Right renal cortex interstitium (tissue), 3 donors: ENCODE measurements at regions not wholly inside any gene's neighbourhood (a gene's known extent, or its start where the extent isn't known, plus 50 kb on each side); places are given as distances from the start of the nearest gene placed in this dataset.

Source experiments
- DNase-seq, 3 donors: peaks; one replicate each; pipeline ENCODE4 v3.0.0-alpha.2; 2013; ENCODE audit warnings: low read depth in 3 of 3, low spot score in 2 of 3

- DNase-seq = no peak
Observed at GRCh38 chr16:85474621-85475217, 138.4 kb upstream of the GSE1 start.

GRCh38 chr16:85475233-85475632 is 137.9 kb upstream of the GSE1 start:
- no peak for DNase-seq

GRCh38 chr16:85475691-85476300 is 137.3 kb upstream of the GSE1 start:
- DNase-seq = no peak

DNA sequence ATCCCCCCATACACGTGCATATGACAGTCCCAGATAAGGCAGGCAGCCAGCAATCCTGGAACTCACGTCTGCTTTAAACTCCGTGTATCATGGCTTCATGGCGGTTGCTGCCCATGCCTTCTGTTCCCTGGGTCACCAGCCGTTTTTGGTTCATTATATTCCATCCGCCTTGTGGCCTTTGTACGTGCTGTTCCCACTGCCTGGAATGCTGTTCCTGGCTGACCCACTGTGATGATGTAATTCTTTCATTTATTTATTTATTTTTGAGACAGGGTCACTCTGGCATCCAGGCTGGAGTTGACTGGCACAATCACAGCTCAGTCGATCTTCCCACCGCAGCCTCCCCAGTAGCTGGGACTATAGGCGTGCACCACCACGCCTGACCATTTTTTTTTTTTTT is 136.7 kb upstream of the GSE1 start:
- no peak for DNase-seq

DNA sequence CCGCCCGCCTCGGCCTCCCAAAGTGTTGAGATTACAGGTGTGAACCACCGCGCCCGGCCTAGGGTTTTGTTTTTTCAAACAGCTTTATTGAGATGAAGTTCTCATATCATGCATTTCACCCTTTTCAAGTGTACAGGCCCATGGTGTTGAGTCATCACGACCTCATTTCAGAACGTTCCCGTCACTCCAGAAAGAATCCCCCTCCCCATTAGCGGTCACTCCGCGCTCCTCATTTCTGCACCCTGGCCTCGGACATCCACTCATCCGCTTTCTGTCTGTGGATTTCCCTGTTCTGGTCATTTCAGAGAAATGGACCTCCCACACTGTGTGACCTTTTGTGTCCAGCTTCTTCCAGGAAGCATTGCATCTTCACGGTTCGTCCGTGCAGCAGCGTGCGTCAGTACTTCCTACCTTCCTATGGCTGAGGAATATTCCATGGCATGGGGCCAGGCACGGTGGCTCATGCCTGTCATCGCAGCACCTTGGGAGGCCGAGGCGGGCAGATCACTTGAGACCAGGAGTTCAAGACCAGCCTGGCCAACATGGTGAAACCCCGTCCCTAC is 135.2 kb upstream of the GSE1 start:
- DNase-seq = no peak

GRCh38 chr16:85479972-85480726 is 133.0 kb upstream of the GSE1 start:
- no peak for DNase-seq

GRCh38 chr16:85480727-85481101 is 132.4 kb upstream of the GSE1 start:
- no peak for DNase-seq

DNA sequence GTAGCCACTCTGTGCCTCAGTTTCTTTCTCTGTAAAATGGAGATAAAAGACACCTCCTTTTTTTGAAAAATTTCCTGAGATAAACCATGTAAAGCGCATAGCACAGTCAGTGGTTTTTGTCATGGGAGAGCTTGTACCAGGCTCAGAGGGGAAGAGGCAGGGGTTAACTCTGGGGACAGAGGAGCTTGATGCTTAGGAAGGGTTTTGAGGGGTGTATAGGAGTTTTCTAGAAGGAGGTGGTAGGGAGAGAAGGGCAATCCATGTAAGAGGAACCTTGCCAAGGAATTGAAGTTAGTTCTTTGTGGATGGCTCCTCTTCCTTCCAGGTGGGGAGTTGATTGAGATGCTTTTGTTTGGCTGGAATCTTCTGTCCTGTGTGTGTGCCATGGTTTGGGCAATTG is 131.9 kb upstream of the GSE1 start:
- DNase-seq = no peak

DNA sequence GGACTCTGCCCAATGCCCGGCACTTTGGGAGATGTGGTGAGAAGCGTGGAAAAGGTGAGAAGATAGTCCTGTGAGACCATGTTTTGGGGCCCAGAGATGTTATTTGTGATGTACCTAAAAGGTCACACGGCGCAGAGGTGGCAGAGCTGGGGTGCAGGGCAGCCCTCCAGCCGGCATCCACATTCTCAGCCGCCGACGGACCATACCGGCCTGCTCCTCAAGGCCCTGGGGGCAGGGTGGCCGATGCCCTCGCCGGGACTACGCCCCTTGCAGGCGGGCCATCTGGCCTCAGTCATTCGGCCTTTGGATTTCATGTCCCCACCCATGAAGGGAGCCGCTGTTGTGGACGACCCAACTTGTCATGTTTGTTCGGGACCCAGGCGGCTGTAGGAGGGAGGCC is 131.4 kb upstream of the GSE1 start:
- no peak for DNase-seq

GRCh38 chr16:85483424-85483823 is 129.7 kb upstream of the GSE1 start:
- DNase-seq = peak in 1 of 3 donors; percentile 61

GRCh38 chr16:85484347-85485300 is 128.5 kb upstream of the GSE1 start:
- DNase-seq = no peak

DNA sequence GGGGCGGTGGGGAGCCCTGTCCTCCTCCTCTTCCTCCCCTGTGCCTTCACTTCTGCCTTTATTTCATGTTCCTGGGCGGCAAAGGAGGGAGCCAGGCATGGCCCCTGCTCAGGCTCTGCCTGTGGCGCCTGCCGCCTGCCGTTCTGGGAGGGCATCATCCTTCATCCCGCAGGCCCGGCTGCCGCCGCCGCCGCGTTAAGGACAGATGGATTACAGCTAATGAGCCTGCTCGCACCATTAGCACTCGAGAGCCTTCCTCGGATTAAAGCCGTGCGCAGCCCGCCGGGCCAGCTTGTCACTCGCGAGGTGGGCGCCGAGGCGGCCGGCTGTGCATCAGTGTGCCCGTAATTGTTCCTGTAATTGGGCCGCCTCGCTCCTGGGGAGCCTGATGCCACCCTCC is 127.7 kb upstream of the GSE1 start:
- DNase-seq = no peak

- no peak for DNase-seq
Observed at GRCh38 chr16:85486256-85486915, 126.7 kb upstream of the GSE1 start.

GRCh38 chr16:85488414-85488813 is 124.7 kb upstream of the GSE1 start:
- DNase-seq = no peak

GRCh38 chr16:85490407-85491057 is 122.6 kb upstream of the GSE1 start:
- no peak for DNase-seq

DNA sequence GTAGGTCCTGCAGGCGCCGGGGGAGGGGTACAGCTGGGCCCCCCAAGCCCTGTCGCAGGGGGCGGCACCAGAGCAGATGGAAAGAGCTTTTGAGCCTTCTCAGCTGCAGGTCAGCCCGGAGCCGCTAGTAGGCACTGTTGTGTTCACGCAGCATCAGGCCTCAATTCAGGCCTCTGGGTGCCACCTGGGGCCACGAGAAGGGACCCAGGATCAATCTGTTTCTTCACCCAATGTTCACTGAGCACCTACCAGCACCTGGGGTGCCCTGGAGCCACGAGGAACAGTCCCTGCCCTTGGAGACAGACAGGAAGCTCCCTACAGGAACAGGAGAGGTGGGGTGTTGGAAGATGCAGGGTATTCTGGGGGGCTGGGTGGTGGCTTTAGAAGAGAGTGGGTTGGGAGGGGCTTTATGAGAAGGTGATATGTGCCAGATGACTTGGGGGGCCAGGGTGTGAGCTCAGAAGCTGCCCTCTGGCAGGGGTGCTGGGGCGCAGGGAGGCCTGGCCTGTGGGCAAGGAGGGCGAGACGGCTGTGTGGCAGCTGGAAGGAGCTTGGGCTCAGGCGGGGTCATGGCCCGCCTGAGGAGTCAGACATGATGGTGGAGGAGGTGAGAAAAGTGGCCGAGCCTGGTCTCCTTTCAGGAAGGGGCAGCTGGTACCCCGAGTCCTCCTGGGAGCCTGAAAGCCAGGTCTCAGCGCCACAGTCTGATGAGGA is 121.9 kb upstream of the GSE1 start:
- no peak for DNase-seq

DNA sequence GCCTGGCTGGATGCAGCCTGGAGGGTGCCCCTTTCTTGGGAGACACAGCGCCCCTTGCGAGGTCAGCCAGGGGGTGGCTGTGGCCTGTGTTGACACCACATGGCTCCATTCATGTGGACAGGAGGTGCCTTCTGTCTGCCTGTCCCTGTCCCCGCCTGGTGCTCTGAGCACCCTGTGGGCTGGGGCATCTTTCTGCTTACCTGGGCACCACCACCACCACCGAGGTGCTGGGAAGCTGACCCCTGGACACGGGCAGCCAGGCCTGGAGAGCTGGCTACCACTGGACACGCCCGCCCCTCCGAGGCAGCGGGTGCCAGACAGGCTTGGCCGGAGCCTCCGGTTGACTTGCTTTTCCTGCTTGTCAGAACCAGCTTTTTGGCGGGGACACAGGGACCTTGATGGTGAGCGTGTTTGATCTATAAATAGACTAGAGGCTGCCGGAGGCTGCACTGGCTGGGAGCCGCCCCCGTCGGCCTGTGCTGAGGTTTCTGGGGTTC is 121.3 kb upstream of the GSE1 start:
- DNase-seq = no peak

DNA sequence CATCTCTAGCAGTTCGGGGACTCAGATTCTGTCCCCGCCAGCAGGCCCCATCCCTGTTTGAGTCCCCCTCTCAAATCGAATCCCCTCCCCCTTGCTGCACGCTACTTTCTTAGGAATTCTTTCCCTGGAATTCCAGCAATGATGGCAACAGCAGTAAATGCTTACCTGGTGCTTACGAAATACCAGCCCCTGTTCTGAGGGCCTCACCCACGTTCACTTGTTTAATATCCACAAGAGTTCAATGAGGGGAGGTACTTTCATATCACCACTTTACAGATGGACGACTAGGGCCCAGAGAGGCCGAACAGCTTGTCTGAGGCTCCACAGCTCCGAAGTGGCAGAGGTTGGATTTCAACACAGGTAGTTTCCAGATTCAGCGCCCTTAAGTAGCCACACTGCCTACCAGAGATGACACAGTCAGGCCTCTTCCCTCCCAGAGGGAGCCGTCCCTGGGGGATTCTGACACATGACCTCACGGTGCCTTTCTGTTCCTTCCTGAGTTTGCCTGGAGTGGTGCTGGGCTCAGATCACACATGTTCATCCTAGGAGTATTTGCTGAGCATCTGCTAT is 120.7 kb upstream of the GSE1 start:
- DNase-seq = no peak

- DNase-seq = no peak
Observed at GRCh38 chr16:85494315-85494714, 118.8 kb upstream of the GSE1 start.
